ENCODE measurements at regions not wholly inside any gene's neighbourhood (a gene's known extent, or its start where the extent isn't known, plus 50 kb on each side); places are given as distances from the start of the nearest gene placed in this dataset.

- DNase-seq, result no peak
Measured at GRCh38 chr16:82488460-82488859, 138.3 kb upstream of the CDH13 start.

- no peak for DNase-seq
Measured at GRCh38 chr16:82481455-82481854, 145.3 kb upstream of the CDH13 start.

DNA sequence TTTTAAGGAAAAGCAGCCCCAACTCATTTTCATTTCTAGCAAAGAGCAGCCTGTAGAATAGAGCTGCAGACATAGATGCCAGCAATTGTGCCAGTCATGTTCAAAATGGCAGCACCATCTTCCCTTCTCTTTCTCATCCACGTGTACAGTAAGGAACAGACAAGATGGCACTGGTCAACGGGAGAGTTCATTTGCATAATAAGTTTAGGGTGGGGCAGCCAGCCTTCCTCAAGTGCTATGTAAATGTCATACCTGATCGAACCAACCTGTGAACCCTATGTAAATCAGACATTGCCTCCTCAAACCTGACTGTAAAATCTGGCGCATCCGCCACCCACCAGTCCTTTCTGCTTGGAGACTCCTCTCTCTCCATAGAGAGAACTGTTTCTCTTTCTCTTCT lies 150.0 kb upstream of the CDH13 start:
- DNase-seq, result no peak

GRCh38 chr16:82470620-82471152 lies 156.1 kb upstream of the CDH13 start:
- DNase-seq, result no peak

GRCh38 chr16:82470016-82470415 lies 156.8 kb upstream of the CDH13 start:
- no peak for DNase-seq

DNA sequence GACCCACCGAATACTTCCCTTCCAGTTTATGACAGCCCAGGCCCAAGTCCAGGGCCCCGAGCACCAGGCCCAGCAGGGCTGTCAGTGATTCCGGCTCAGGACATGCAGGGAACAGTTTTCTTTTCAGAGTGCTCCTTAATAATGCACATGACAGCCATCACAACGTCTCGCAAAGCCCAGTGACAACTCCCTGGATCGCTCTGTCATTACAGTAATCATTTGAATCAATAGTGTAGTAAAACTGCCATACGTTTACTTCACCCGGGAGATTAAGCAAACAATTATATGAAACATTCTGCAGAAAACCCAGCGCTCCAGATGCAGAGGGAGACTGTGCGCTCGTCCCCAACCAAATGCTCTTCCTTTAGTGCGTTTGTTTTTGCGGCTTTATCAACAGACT lies 162.6 kb upstream of the CDH13 start:
- DNase-seq, result no peak

DNA sequence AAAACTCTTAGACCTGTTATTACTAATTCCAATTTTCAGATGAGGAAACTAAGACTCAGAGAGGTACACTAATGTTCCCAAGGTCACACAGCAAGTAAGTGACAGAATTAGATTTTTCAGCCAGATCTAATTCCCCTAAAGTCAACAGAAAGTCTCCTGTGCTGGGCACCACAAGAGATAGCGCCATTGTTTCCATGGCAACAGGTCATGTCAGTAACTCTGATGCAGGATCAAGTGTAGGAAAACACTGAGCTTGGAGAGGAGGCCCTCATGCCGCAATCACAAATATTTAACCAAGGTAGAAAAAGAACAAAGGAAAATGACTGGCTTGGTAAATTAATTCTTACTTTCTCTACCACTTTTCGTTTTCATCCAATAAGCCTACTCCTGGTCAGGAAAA lies 166.0 kb upstream of the CDH13 start:
- no peak for DNase-seq

GRCh38 chr16:82459580-82460256 lies 167.1 kb upstream of the CDH13 start:
- DNase-seq, result no peak

DNA sequence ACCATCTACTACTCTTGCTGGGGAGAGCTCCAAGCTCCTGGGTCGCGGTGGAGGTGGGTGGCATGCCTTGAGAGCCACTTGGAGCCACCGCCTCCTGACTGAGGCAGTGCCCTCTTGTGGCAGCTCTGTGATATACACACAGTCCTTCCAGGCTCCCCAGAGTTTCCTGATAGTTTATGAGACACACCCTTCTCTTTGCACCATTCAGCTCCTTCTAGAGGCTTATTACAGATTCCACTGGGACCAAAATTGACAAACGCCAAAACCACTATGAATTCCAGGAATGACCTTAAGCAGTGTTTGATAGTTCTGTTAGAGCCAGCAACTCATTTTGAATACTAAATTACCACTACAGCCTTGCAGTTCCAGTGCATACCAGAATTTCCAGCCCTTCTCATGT lies 170.1 kb upstream of the CDH13 start:
- DNase-seq, result no peak

DNA sequence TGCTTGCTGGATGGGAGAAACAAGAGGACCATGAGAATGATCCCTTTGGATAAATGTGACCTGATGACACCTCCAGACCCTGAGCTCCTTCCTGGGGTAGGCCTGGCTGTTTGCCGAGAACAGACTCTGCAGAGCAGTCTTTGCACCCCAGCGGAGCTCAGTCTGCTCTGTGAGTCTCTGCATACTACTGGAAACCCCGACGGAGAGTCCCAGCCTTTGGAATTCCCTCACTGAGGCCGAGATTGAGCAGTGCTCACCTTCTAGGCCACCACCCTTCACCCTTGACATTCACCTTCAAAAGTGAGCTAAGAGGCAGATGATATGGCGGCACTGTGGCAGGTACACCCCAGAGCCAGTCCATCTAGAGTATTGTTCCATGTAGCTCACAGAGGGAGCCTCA lies 172.2 kb upstream of the CDH13 start:
- DNase-seq, result no peak

DNA sequence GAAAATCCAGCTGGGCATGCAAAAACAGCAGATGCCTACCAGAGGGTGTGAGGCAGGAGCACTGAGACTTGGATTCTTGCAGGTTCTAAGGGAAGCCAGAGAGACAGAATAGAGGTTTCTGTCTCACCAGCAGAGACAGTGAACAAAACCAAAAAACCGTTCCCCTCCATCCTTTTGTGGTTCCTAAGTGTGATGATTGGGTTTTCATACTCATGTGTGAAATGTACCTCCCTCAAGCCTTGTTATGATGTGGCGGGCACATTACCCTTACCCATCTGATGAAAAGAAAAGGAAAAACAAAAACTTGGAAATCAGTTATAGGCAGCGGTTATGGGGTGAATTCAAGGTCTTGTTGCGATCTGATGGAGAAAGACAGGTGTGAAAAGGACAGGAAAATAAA lies 172.6 kb upstream of the CDH13 start:
- DNase-seq, result no peak

DNA sequence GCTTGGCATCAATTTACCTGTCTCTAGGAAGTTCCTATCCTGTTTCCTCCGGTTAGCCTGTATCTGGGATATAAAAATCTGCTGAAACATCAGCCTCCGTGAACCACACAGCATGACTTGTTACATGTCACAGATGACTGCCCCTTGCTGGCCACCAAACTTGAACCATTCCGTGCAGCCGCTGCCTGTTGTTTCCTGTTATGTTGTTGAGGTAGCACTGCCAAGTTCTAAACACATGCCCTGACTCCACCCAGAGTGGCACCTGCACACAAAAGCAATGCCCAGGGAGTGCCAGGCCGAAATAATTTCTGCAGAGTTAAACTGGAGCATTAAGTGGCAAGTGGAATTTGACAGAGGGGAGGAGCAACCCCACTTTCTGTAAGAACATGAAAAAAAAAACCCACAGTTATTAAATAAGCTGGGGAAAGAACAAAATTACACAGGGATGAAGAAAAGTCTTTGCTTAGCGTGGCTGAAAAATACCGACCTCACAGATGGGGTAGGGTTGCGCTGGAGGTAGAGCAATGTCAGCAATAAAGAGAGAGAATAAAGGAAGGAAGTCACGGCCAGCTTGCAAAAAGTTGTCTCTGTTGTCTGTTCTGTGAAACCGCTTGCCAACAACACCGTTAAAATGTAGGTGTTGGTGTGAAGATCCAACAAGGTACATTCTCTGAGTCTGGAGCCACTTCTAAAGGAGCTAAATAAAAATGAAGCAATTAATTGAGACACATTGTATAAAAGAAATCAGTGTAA lies 174.6 kb upstream of the CDH13 start:
- DNase-seq, result no peak

DNA sequence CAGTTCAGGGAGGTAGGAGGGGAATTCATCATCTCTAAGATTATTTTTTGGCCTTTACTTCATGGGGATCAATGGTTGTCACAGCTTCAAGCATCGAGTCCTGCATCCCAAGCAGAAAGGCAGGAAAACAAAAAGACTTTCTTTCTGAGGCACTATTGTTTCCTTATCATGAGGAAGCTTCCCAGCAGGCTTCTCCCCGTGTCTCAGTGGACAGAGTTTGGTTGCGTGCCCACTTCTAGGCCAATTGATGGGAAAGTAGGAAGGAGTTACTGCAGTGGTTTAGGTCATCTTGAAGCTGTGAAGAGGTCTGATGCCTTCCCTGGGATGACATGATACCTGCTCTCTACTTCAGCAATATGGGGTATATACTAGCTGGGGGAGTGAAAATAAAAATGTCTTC lies 175.3 kb upstream of the CDH13 start:
- DNase-seq, result no peak

GRCh38 chr16:82440336-82440735 lies 186.4 kb upstream of the CDH13 start:
- DNase-seq, result no peak

GRCh38 chr16:82439678-82440293 lies 187.0 kb upstream of the CDH13 start:
- DNase-seq, result no peak

DNA sequence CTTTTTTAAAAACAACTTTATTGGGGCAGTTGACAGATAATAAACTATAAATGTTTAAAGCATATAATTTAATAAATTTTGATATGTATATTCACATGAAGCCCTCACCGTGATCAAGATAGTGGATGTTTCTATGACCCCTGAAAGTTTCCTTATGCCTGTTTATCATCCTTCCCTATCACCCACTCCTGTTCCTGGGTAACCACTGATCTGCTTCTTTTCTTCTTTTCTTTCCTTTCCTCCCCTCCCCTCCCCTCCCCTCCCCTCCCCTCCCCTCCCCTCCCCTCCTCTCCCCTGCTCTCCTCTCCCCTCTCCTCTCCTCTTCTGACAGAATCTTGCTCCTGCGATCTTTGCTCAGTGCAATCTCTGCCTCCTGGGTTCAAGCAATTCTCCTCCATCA lies 193.7 kb upstream of the CDH13 start:
- no peak for DNase-seq

DNA sequence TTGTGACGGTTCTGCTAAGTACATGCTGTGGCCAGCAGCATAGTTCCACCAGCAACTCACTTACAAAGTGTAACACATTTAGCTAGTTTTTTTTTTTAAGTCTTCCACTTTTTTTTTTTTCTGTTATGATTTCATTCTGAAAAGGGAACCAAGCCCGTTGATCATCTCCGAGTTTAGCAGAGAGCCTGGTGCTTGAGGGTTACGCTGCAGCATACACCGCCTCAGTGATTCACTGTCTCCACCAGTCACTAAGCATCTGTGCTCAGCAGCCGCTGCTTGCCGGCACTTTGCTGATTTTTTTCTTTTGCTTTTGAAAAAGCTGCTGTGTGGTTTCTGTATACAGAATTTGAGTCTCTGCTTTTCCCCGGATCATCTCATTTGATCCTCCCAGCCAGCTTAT lies 194.5 kb upstream of the CDH13 start:
- no peak for DNase-seq

DNA sequence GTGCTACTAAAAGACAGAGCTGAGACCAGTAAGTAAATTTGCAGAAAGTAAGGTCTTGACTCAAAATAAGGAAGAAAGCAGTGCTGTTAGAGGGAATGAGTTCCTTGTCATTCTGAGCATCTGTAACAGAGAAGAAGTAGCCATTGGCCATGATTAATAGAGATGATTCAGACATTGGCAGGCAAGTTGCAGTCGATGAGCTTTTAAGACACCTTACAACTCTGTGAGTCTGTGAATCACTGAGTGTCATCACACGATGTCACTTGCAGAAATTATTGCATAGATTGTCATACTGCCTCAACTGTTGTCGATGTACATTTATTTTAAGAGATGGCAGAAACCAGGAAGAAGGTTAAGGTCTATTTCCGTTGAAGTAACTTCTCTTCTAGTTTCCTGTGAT lies 201.1 kb upstream of the CDH13 start:
- DNase-seq, result no peak

- no peak for DNase-seq
Measured at GRCh38 chr16:82421851-82422250, 204.9 kb upstream of the CDH13 start.

DNA sequence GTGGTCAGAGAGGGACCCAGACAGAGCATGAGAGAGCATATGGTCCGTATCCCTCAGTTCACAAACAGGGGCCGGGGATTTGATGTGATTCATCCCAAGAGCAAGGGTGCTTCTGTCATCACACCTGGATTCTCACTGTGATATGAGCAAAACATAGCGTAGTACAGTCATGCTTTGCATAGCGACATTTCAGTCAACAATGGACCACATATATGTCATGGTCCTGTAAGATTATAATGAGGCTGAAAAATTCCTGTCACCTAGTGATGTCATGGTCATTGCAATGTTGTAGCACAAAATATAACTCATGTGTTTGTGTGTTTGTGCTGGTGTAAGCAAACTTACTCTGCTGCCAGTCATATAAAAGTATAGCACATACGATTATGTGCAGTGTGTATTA lies 207.4 kb upstream of the CDH13 start:
- no peak for DNase-seq

- no peak for DNase-seq
Measured at GRCh38 chr16:82414476-82414875, 212.3 kb upstream of the CDH13 start.

DNA sequence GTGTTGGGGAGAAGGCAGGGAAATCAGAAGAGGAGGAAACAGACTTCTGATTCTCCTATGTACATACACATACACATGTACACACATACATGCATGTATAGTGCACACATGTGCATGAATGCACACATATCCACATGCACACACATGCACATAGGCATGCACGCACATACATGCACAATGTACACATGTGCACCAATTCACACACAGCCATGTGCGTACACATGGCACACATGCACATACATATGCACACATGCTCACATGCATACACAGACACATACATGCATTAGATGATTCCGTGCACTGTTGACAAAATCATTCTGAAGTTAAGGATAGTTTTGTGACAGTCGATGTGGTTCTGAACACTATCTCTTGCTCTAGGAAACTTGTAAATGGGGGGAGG lies 214.0 kb upstream of the CDH13 start:
- no peak for DNase-seq

DNA sequence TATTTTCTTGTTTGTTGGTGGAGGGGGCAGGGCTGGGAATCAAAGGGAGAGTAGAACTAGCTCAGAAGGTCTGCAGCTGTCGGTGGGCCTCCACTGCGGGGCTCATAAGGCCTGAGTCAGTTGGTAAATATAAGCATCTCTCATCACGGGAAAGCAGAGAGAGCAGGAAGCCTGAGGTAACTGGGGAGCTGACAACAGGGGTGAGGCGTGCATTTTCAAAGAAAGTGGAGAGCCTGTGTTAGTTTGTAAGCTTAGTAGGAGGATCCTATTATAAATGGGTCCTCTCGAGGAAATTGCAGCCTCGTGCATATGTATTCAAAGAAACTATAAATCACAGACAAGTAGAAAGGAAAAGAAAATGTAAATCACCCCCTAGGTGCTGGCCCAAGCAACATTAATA lies 221.0 kb upstream of the CDH13 start:
- no peak for DNase-seq

All from CD4-positive, alpha-beta T cell treated with Interleukin-15 for 1 hour (primary cell).